SKM-1 treated with dmso at 0.1 percent for 144 hours (cell line): ENCODE measurements at regions not wholly inside any gene's neighbourhood (a gene's known extent, or its start where the extent isn't known, plus 50 kb on each side); places are given as distances from the start of the nearest gene placed in this dataset.

Experiments used
- DNase-seq: peaks from one replicate; lab custom pipeline; 2025; ENCODE audit not compliant: unreplicated experiment; lab: John Stamatoyannopoulos, UW

DNA sequence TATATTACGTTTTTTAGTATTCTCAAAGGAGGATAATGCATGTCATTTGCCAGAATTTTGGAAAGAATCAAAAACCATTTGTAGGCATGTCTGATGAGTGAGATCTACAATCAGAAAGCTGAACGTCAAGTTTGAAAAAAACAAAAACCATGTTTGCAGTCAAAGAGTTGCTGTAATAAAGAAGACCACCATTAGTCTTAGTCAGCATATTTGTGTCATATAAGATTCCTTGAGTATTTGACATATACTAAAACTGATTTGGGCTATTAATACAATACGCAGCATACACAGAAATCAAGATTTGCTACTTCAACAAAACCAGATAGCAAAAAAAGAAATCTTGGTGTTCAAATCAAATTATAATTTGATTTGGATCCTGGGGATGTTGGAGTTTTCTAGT lies 247.5 kb downstream of the SAMD5 start:
- no peak for DNase-seq

DNA sequence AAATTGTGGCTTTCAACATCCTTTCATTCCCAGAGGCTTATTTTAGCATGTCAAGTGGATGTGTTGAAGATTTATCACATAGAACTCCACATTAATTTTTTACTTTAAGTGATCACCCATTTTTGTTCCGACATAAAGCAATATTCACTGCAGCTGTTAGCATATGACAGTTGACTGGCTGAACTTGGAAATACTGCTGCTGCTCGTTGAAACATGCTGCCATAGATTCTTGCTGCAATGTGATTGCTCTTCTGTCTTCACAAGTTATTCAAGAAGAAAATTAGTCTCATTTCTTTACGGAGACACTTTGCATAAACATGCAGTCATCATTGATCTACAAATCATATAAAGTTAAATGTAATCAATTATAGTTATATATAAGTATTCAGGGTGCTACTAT lies 248.4 kb downstream of the SAMD5 start:
- DNase-seq: no peak

DNA sequence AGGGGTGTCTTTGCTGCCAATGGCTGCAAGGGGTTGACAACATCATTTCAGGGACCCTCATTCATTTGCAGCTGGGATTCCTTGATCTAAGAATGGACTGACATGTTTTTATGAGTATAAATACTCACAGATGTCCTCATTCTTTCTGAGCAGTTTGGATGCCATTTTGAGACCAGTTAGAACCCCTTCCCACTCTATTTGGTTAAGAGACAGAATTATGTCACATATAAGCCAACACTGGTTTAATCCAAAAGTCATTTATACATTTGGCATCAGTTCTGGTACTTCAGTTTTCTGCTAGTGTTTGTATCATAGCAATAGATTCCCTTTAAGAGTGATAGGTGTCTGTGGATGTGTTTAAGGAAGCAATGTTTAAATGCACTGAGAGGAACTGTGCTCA lies 248.8 kb downstream of the SAMD5 start:
- DNase-seq: no peak

GRCh38 chr6:147758303-147758702 lies 249.8 kb downstream of the SAMD5 start:
- DNase-seq: no peak

DNA sequence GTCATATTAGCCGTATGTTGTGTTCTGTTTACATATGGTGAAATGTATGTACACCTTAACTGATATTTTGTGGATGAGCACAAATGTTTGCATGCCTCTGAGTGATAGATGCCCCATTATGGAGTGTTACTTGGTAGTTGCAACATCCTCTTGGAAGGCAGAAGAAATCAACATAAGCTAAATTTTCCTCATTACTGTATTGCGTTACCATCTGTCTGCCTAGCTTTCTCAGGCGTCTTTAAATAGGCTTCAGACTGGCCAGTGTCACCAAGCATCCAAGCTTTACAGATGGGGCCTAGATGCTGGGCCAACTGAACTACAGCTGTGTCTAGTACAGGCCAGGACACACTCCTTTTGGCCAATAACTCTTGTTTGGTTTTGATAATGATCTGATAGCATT lies 250.6 kb downstream of the SAMD5 start:
- peak; percentile 10 for DNase-seq

DNA sequence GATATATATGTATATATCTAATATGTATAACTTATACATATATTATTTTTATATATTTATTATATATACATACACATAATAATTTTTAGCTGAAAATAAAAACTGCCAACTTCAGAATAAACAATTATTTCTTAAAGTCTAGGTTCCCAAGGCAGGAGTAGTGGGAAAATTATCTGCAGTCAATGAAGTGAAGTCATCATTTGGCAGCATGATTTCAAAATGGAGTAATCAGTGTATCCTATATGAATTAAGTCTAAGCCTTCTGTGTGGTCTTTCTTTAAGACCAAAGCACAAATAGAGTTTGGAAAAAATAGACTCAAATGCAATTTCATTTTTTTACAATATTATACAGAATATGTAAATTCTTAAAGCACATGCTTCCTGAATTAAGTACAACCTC lies 251.0 kb downstream of the SAMD5 start:
- no peak for DNase-seq

- DNase-seq: no peak
These were observed 257.1 kb downstream of the SAMD5 start for GRCh38 chr6:147765541-147765940.

- no peak for DNase-seq
These were observed 260.5 kb downstream of the SAMD5 start for GRCh38 chr6:147768969-147769368.

- DNase-seq: no peak
These were observed 261.1 kb downstream of the SAMD5 start for GRCh38 chr6:147769496-147770087.

DNA sequence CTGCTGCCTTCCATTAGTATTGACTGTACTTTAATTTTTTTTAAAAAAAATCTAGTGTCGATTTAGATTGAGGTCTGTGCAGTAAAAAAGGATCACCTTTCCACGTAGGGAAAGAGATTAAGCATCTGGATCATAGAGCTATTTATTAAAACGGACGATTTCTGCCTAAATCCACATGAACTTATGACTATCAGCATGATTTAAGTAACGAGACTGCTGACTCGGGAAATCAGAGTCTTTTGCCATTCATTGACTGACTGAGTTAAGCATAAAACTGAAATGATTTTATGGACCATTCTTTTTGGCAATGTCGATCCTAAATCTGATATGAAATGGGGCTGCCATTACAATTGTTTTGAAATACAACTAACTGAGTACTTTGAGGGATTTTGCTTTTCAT lies 261.7 kb downstream of the SAMD5 start:
- no peak for DNase-seq

DNA sequence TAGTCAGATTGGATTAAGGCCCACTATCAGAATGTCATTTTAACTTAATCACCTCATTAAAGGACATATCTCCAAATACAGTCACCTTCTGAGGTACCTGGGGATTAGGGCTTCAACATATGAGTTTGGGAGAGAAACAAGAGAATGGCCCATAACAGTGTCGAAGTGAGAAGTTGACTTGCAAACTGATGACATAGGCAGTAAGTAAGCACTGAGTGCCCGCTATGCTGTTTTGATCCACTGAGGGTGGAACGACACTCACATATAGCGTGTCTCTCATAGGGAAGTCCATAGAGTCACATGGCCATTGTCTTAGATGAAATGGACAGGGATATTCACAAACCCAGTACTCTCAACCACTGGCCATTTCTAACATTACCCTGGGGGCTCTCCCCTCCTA lies 264.2 kb downstream of the SAMD5 start:
- no peak for DNase-seq

DNA sequence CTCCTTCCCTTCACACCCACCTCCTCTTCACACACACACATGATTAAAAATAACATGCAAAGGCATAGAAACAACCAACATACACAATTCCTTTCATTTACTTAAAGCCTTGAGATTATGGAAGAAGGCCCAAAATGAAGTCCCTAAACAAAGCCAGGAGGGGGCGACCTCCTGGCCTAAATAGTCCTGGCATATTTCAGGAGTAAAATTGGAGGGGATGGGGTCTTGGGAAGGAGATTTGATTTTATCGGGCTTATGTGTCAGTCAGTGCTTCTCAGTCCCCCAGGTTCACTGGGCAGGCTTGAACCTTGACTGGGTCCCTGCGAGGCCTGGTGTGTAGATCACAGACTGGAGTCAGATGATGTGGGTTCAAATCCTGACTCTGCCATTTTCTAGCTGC lies 266.4 kb downstream of the SAMD5 start:
- DNase-seq: no peak

DNA sequence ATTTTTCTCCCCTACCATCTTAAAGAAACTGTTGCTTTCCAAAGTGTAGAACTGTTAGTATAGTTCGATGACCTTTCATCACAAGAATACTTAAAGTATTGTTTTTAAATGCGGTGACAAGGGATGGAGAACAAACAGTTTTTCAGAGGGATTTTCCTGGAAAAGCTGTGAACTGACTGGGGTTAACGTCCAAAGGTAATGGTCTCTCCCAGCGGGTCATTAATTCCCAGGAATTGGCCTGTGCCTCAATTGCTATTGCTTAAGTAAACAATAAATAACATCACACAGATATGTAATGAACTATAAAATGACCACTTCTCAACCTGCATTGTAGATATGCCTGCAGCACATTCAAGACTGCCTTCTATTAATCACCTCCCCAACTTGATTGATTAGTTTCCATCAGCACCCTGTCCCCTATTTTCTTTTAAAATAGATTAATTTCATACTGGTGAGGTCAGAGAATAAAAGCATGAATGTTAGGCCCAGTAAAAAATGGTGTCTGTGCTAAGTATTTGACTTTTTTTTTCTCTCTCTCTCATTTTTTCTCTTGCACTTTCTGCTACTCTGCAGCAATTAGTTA lies 268.2 kb downstream of the SAMD5 start:
- no peak for DNase-seq

DNA sequence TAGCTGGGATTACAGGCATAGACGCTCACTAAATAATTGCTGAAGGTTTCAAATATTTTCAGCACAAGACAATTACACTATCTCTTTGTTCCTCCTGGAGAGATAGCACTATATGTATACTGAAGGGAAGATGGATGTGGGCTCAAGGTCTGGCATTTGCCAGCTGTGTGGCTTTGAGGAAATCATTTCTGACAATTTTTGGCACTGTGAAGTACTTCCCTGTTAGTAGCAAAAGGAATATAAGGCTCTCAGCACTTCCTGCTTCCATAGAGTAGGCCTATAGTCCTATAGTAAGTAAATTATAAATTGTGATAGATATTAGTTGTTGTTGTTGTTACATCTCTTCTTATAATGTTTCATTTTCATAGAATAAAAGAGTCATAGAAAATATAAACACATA lies 271.1 kb downstream of the SAMD5 start:
- no peak for DNase-seq

- no peak for DNase-seq
These were observed 273.8 kb downstream of the SAMD5 start for GRCh38 chr6:147782302-147782701.

GRCh38 chr6:147784371-147784770 lies 275.9 kb downstream of the SAMD5 start:
- no peak for DNase-seq

GRCh38 chr6:147787417-147787816 lies 278.9 kb downstream of the SAMD5 start:
- DNase-seq: no peak

- DNase-seq: no peak
These were observed 281.0 kb downstream of the SAMD5 start for GRCh38 chr6:147789430-147789947.

GRCh38 chr6:147793871-147794643 lies 285.6 kb downstream of the SAMD5 start:
- no peak for DNase-seq

GRCh38 chr6:147802459-147802858 lies 294.0 kb downstream of the SAMD5 start:
- no peak for DNase-seq

DNA sequence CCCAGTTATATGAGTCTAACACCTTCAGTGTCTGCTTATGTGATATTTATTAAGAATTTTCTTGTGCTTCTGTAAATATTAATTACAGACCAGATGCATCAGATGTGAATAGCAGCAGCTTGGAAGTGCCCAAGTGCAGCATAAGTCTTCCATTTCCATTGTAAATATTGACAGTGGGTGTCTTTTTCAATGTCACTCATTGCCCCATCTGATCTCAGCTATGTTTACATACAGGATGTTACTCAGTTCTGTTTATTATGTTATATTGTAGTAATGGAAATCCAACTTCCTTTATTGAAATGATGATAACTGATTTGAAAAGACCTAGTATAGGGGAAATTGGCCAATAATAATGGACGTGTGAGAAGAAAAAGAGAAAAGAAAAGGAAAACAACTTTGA lies 296.7 kb downstream of the SAMD5 start:
- no peak for DNase-seq

- no peak for DNase-seq
These were observed 298.2 kb downstream of the SAMD5 start for GRCh38 chr6:147806697-147807096.
